ENCODE measurements at regions not wholly inside any gene's neighbourhood (a gene's known extent, or its start where the extent isn't known, plus 50 kb on each side); places are given as distances from the start of the nearest gene placed in this dataset.

DNA sequence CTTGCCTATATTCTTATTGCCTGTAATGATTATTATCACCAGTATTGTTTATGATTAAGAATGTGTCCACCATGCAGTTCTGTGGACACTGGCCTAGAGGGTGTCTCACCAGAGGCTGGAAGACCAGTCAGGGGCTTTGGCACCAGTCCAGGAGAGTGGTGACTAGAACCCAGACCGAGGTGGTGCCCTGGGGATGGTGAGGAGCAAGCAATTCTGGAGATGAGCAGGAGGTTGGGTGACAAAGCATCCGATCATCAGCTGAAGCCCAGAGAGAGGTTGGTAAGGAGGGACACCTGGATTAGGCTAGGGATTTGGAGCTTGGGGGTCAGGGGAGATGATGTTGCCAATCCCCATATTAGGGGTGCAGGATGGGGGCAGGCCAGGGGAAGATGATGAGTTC lies 124.4 kb downstream of the EMX2 start:
- TF ChIP-seq, protein P1, sequence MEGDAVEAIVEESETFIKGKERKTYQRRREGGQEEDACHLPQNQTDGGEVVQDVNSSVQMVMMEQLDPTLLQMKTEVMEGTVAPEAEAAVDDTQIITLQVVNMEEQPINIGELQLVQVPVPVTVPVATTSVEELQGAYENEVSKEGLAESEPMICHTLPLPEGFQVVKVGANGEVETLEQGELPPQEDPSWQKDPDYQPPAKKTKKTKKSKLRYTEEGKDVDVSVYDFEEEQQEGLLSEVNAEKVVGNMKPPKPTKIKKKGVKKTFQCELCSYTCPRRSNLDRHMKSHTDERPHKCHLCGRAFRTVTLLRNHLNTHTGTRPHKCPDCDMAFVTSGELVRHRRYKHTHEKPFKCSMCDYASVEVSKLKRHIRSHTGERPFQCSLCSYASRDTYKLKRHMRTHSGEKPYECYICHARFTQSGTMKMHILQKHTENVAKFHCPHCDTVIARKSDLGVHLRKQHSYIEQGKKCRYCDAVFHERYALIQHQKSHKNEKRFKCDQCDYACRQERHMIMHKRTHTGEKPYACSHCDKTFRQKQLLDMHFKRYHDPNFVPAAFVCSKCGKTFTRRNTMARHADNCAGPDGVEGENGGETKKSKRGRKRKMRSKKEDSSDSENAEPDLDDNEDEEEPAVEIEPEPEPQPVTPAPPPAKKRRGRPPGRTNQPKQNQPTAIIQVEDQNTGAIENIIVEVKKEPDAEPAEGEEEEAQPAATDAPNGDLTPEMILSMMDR (IDR thresholded peaks at IDR 0.05): no peak
- no peak for TF ChIP-seq POLR2AphosphoS5 (IDR thresholded peaks at IDR 0.05)
- no peak for TF ChIP-seq POLR2A (IDR thresholded peaks at IDR 0.05)
